Prostate gland (tissue), 2 donors: ENCODE measurements at regions not wholly inside any gene's neighbourhood (a gene's known extent, or its start where the extent isn't known, plus 50 kb on each side); places are given as distances from the start of the nearest gene placed in this dataset.

Experiments
- DNase-seq: peaks from one replicate; pipeline ENCODE4 v3.0.0-alpha.2; 2019; ENCODE audit warnings: low spot score
- H3K27ac ChIP-seq, 2 donors: fragments of 200-600 bp; sonication (generic); 2 replicates each; pipeline ENCODE4 v1.5.1; 2017 to 2019
- H3K27me3 ChIP-seq: fragments of 200-600 bp; sonication (generic); replicated peaks from 2 replicates; pipeline ENCODE4 v1.5.1; 2019; ENCODE audit not compliant: insufficient read depth
- H3K36me3 ChIP-seq, 2 donors: fragments of 200-600 bp; sonication (generic); 1 replicate in 1 of 2; 2 replicates in 1 of 2; pipeline versions ENCODE4 v1.5.1 to v1.8.1; 2017 to 2019
- H3K4me1 ChIP-seq: fragments of 200-600 bp; sonication (generic); replicated peaks from 2 replicates; pipeline ENCODE4 v1.5.1; 2019
- H3K4me3 ChIP-seq, 2 donors: fragments of 200-600 bp; sonication (generic); 2 replicates each; pipeline ENCODE4 v1.5.1; 2017 to 2019
- H3K9me3 ChIP-seq: fragments of 200-600 bp; sonication (generic); 2 replicates; pipeline ENCODE4 v1.5.1; 2017
- POLR2A ChIP-seq: fragments of 450-650 bp; IDR thresholded peaks from one replicate; pipeline ENCODE4 v1.6.1; 2016; ENCODE audit warnings: antibody characterized with exemption, mild to moderate bottlenecking
- POLR2AphosphoS5 ChIP-seq: sonication (generic); formaldehyde crosslinking; IDR thresholded peaks from one replicate; pipeline ENCODE4 v1.6.1; 2017; ENCODE audit warnings: antibody characterized with exemption
- WGBS: methylation state at CpG from one replicate; pipeline ENCODE4 v1.1.5; 2018; 5-methylcytosine and 5-hydroxymethylcytosine counted together
- intact Hi-C: fragments of 100-400 bp; cut with DNase I; formaldehyde crosslinking; loops from one replicate; pipeline ENCODE4 v1.14.2; 2022
- TF ChIP-seq, protein P1 (sequence below), 4 experiments: fragments of 200-600 bp in 2 of 4; fragments of 450-650 bp in 2 of 4; sonication (generic) in 2 of 4; IDR thresholded peaks; 1 replicate in 3 of 4; 2 replicates in 1 of 4; pipeline ENCODE4 v1.5.1; 2016 to 2019; ENCODE audit warnings: antibody characterized with exemption in 4 of 4, mild to moderate bottlenecking in 2 of 4, moderate library complexity in 2 of 4

DNA sequence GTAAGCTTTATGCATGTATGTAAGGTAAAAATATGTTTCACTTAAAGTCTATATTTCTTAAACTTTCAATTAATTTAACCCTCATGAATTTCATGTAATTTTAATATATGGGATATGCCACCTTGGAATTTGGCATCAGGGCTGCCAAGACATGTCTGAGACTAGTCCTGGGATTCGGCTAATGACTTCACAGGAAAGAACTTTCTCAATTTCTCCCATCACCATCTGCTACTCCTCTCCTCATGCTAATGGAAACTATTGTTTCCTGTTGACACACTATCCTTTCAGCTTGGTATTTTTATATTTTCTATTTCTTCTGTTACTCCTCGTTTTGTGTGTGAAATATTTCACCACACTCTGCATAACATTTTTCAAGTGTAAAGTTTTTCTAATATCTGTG is 205.9 kb downstream of the ARL4A start:
- intact Hi-C loops, result no loop called here
- no peaks in the 10 kb centered on the region for H3K27me3 ChIP-seq
- DNase-seq, result no peak
- H3K27ac ChIP-seq, result no peak overlapping the region
- no peaks in the 10 kb centered on the region for H3K36me3 ChIP-seq
- 69% methylated on average over 2 of the region's 2 CpGs for WGBS
- no peak overlapping the region for H3K4me3 ChIP-seq
- no peaks in the 10 kb centered on the region for H3K9me3 ChIP-seq
- TF ChIP-seq, protein P1, sequence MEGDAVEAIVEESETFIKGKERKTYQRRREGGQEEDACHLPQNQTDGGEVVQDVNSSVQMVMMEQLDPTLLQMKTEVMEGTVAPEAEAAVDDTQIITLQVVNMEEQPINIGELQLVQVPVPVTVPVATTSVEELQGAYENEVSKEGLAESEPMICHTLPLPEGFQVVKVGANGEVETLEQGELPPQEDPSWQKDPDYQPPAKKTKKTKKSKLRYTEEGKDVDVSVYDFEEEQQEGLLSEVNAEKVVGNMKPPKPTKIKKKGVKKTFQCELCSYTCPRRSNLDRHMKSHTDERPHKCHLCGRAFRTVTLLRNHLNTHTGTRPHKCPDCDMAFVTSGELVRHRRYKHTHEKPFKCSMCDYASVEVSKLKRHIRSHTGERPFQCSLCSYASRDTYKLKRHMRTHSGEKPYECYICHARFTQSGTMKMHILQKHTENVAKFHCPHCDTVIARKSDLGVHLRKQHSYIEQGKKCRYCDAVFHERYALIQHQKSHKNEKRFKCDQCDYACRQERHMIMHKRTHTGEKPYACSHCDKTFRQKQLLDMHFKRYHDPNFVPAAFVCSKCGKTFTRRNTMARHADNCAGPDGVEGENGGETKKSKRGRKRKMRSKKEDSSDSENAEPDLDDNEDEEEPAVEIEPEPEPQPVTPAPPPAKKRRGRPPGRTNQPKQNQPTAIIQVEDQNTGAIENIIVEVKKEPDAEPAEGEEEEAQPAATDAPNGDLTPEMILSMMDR (IDR thresholded peaks at IDR 0.05), result no peak
- no peak for TF ChIP-seq POLR2AphosphoS5
- no peak for TF ChIP-seq POLR2A
- H3K4me1 ChIP-seq, result no peaks in the 10 kb centered on the region

DNA sequence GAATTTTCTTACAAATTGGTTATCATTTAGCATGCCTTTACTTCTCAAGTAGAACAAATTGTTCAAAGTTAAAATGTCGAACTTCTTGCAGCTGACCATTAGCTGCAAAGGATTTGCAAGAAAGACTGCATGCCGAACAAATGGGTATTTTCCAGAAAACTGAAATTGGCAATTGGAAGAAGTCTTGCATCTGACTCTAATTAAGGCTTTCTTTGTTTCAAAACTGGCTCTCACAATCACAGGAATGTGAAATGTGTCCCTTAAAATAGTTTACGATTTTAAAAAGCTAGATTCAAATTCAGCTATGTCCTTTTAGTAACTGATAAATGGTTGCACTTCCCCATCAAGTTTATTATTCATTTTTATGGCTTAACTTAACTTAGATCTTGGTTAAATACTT is 207.9 kb downstream of the ARL4A start:
- intact Hi-C loops, result no loop called here
- TF ChIP-seq POLR2AphosphoS5, result no peak
- TF ChIP-seq POLR2A, result no peak
- TF ChIP-seq, protein P1 (IDR thresholded peaks at IDR 0.05), result no peak
- no peaks in the 10 kb centered on the region for H3K9me3 ChIP-seq
- H3K27me3 ChIP-seq, result no peaks in the 10 kb centered on the region
- no peak overlapping the region for H3K4me3 ChIP-seq
- H3K4me1 ChIP-seq, result no peaks in the 10 kb centered on the region
- H3K36me3 ChIP-seq, result no peaks in the 10 kb centered on the region
- H3K27ac ChIP-seq, result no peak overlapping the region
- WGBS, result 57% methylated on average over 3 of the region's 3 CpGs
- DNase-seq, result no peak

DNA sequence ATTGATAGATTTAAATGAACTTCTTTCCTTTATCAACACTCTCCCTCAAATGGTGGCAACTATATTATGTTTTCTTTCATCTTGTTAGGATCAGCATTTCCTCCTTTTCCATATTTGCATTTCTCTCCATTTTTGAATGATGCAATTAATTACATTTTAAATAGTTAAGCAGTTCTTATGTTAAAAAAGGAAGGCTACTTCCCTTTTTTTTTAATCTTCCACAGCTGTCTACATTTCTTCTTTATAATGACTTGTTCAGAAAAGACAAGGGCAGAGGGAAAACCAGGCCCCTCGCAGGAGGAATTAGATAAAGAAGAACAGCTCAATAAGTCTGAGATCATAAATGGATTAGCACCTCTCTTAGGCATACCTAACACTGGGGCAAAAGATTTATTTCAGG is 208.9 kb downstream of the ARL4A start:
- H3K4me1 ChIP-seq, result no peaks in the 10 kb centered on the region
- H3K9me3 ChIP-seq, result no peaks in the 10 kb centered on the region
- intact Hi-C loops, result no loop called here
- no peak overlapping the region for H3K27ac ChIP-seq
- TF ChIP-seq, protein P1 (IDR thresholded peaks at IDR 0.05), result no peak
- no peak for TF ChIP-seq POLR2A
- no peak for TF ChIP-seq POLR2AphosphoS5
- no peak overlapping the region for H3K4me3 ChIP-seq
- H3K36me3 ChIP-seq, result no peaks in the 10 kb centered on the region
- 83% methylated on average over 1 of the region's 1 CpG for WGBS
- no peak for DNase-seq
- H3K27me3 ChIP-seq, result no peaks in the 10 kb centered on the region

GRCh38 chr7:12898004-12898403 is 210.6 kb downstream of the ARL4A start:
- WGBS, result 71% methylated on average over 2 of the region's 2 CpGs
- intact Hi-C loops, result no loop called here
- no peak for TF ChIP-seq POLR2A
- no peak for TF ChIP-seq POLR2AphosphoS5
- TF ChIP-seq, protein P1 (IDR thresholded peaks at IDR 0.05), result no peak

GRCh38 chr7:12898620-12899019 is 211.2 kb downstream of the ARL4A start:
- H3K9me3 ChIP-seq, result no peaks in the 10 kb centered on the region
- TF ChIP-seq POLR2A, result no peak
- TF ChIP-seq, protein P1 (IDR thresholded peaks at IDR 0.05), result no peak
- no peak for TF ChIP-seq POLR2AphosphoS5
- no peak overlapping the region for H3K4me3 ChIP-seq
- H3K36me3 ChIP-seq, result no peaks in the 10 kb centered on the region
- 83% methylated on average over 3 of the region's 3 CpGs for WGBS
- no peak for DNase-seq
- intact Hi-C loops, result no loop called here
- H3K4me1 ChIP-seq, result no peaks in the 10 kb centered on the region
- no peak overlapping the region for H3K27ac ChIP-seq
- no peaks in the 10 kb centered on the region for H3K27me3 ChIP-seq

More at GRCh38 chr7:12898004-12898403, 210.6 kb downstream of the ARL4A start:
- no peaks in the 10 kb centered on the region for H3K4me1 ChIP-seq
- no peak overlapping the region for H3K27ac ChIP-seq
- H3K27me3 ChIP-seq, result no peaks in the 10 kb centered on the region
- no peak overlapping the region for H3K4me3 ChIP-seq
- no peak for DNase-seq
- no peaks in the 10 kb centered on the region for H3K36me3 ChIP-seq
- H3K9me3 ChIP-seq, result no peaks in the 10 kb centered on the region
